Hepatocyte (in vitro differentiated cells): ENCODE measurements at regions not wholly inside any gene's neighbourhood (a gene's known extent, or its start where the extent isn't known, plus 50 kb on each side); places are given as distances from the start of the nearest gene placed in this dataset.

Experiments used
- CTCF ChIP-seq: fragments of 200-600 bp; sonication (generic); IDR thresholded peaks from 2 replicates; pipeline ENCODE4 v1.5.1; 2016; ENCODE audit warnings: antibody characterized with exemption, mild to moderate bottlenecking; ENCODE audit not compliant: poor library complexity
- EZH2 ChIP-seq: fragments of 200-600 bp; sonication (generic); IDR thresholded peaks from 2 replicates; pipeline ENCODE4 v1.6.1; 2016; ENCODE audit warnings: antibody characterized with exemption, mild to moderate bottlenecking, borderline replicate concordance
- EZH2phosphoT487 ChIP-seq: fragments of 200-600 bp; sonication (generic); IDR thresholded peaks from one replicate; pipeline ENCODE4 v1.6.1; 2018; ENCODE audit warnings: antibody characterized with exemption, mild to moderate bottlenecking, low read depth, moderate library complexity; ENCODE audit not compliant: unreplicated experiment, severe bottlenecking

- TF ChIP-seq CTCF (no peak), EZH2 (no peak), EZH2phosphoT487 (no peak)
These were observed 66.7 kb upstream of the XCR1 start for GRCh38 chr3:46093966-46094365.
